GM18498 (cell line): ENCODE measurements at regions not wholly inside any gene's neighbourhood (a gene's known extent, or its start where the extent isn't known, plus 50 kb on each side); places are given as distances from the start of the nearest gene placed in this dataset.

Experiments used
- ATAC-seq: cut with Tn5 transposase; IDR thresholded peaks from one replicate; pipeline ENCODE4 v1.9.1; 2021; ENCODE audit warnings: mild to moderate bottlenecking, moderate library complexity; ENCODE audit not compliant: unreplicated experiment

DNA sequence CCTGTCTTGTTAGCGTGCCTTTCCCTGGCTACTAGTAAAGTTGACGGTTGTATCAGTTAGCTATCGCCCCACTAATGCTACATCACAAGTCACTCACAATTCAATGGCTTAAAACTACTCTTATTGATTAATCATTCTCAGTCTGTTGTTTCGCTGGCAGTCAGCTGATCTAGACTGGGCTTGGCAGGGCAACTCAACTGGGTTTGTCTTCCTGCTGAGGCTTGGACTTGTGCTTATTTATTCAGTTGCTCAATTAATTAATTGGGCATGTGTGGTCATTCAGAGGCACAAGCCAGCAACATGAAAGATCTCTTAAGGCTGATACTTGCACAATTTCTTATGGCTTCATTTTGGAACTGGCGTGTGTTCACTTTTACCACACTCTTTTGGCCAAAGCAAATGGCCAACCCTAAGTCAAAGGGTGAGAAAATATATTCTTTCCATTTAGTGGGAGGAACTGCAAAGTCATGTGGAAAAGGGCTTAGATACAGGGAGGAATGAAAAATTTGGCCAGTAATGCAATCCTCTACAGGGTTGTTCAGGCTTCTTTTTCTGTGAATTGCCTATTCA lies 333.5 kb downstream of the GPR37 start:
- no peak for ATAC-seq

- ATAC-seq: no peak
Observed at GRCh38 chr7:124429923-124430322, 335.7 kb downstream of the GPR37 start.

GRCh38 chr7:124428781-124429180 lies 336.8 kb downstream of the GPR37 start:
- ATAC-seq: no peak

DNA sequence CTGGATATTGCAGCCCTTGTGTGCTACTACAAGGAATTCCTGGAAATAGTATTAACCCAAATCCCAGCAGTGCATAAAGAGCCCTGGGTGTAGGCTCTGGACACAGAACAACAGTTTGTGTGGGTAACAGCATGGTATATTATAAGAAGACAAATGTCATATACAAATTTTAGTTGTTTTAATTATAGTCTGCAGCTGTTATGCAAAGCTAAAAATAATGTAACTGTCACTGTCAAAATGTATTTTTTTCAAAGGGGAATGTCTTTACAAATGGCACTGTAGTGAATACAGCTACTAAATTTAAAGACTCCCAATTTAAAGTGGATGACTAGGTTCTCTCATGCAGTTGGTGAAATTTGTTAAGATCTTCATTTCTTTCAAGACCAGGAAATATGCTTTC lies 339.0 kb downstream of the GPR37 start:
- no peak for ATAC-seq

GRCh38 chr7:124423863-124424262 lies 341.7 kb downstream of the GPR37 start:
- ATAC-seq: no peak

DNA sequence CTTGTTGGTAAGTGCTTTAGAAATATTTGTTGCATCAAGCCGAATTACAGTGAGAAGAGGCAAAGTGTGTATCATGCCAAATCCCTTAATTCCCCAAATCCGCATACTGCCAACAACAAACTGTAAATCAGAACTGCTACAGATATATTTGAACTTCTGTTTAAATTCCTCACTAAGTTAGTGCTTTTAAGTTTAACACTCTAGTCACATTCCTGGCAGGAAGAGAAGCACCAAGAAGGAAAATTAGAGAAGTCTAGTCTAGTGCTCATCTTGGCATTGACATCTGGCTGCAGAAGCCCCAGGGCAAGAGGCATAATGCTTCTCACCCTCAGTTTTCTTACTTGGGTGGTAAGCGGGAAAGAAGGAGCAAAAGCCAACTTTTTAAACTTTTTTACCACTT lies 343.5 kb downstream of the GPR37 start:
- ATAC-seq: no peak

GRCh38 chr7:124420367-124420766 lies 345.2 kb downstream of the GPR37 start:
- ATAC-seq: no peak

DNA sequence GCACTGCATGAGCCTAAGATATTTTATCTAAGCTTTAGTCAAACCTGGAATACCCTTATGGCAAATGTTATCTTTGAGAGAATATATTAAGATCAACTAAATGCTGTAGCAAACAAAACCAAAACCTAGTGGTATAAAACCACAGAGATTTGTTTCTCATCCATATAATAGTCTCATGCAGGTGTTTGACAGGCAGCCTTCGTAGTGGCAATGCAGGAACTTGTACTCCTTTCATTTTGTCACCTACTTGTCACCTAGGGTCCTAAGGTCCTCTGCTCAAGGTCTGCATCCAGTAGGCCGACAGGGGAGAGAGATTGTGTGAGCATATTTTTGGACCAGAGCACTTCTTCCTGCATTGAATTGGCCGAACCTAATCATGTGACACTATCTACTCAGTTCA lies 352.6 kb downstream of the GPR37 start:
- no peak for ATAC-seq

DNA sequence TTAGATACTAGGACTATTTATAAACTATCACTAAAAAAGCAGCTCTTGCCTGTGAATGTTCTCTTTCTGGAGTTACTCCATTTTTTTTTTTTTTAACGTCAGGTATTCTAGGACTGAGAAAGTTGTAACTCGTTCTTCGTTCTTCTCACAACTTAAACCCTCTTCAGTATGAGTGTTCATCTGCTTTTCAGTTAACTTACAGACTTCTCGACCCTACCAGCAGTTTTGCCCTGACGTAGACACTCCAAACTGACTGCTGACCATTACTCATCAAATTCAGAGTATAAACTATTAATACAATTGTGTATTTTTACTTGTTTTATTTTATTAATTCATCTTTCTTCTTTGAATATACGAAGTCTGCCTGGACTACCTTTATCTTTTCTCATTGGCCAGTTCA lies 353.1 kb downstream of the GPR37 start:
- no peak for ATAC-seq

DNA sequence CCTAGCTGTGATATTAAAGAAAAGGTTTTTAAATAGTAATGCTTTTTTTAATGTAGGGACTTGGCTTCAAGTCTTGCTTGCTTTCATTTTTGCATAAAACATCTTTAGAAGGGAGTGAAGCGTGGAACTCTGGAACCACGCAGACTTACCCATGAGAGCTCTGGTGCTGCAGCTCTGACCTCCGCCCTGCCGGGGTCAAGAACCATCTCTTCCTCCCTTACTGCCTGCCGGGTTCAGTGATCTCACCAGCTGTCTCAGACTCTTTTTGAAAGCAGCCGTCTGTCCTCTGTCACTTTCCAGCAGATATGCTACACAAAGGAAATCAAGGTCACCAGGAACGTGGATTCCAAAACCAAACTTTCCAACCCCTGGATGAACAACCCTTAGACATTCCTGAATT lies 353.8 kb downstream of the GPR37 start:
- no peak for ATAC-seq

DNA sequence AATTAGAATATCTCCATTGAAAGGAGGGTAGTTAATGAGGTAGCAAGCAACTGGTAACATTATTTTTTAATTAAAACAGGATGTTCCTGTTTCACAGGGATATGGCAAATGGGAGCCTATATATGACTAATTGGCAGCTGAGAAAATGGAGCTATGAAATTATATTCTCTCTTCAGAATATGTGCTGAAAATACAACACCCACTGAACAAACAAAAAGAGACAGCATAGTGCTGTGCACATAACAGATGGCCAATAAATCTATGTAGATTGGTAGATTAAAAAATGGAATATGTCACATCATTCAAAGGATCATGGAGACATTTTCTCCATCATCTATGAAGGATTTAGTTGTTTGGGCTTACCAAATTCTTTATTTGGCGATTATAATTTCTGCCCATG lies 362.0 kb downstream of the GPR37 start:
- no peak for ATAC-seq

- ATAC-seq: no peak
Observed at GRCh38 chr7:124403112-124403511, 362.5 kb downstream of the GPR37 start.

DNA sequence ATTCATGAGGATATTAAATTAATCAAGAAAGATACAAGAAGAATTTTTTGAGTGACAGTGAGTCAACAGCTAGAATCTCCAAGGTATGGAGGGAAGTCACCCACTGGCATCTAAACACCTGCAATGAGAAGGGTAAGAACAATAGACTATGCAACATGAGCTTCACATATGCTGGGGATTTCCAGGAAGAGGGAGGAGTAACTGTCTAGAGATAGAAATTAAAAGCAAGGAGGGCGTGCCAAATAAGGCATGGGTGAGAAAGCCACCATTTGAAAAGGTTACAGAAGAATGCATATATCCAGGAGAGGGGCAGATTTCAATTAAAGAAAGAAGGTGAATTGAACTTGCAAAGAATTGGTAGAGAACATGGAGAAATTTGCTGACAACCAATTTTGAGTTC lies 365.7 kb downstream of the GPR37 start:
- no peak for ATAC-seq

DNA sequence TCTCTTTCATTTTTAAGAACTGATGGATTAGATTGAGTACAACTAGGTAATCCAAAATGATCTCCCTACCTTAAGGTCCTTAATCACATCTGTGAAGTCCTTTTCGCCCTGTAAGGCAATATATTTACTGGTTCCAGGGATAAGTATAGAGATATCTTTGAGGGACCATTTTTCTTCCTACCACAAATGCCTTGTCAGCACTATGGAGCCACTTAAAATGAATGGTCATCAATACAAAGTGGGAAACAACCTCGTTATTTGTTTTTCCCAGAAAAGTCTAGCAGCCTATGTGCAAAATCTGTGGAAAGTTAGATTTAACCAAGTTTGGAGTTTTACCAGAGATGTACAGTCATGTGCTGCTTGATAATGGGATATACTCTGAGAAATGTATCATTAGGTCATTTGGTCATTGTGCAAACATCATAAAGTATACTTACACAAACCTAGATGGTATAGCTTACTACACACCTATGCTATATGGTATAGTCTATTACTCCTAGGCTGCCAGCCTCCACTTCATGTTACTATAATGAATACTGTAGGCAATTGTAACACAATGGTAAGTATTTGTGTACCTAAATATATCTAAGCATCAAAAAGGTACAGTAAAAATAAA lies 366.2 kb upstream of the TMEM229A start:
- no peak for ATAC-seq

GRCh38 chr7:124397134-124397533 lies 364.3 kb upstream of the TMEM229A start:
- no peak for ATAC-seq

DNA sequence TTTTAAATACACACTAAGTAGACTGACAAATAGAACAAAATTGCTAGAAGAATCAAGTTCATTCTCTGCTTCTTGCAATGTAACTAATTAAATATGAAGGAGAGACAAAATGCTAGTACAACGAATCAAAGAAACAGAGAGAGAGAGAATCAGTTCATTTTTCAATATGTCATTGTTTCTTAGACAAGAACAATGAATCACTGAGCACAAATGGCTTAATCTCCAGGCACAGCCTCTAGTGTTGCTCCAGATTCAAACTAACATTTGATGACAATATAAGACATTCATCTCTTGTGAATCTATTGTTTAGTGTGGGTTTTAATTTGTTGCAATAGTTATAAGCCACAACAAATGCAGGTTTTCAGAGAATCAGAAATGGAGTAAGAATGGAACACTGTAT lies 357.4 kb upstream of the TMEM229A start:
- no peak for ATAC-seq

- ATAC-seq: no peak
Observed at GRCh38 chr7:124388751-124389150, 355.9 kb upstream of the TMEM229A start.

GRCh38 chr7:124387056-124387455 lies 354.2 kb upstream of the TMEM229A start:
- ATAC-seq: no peak

DNA sequence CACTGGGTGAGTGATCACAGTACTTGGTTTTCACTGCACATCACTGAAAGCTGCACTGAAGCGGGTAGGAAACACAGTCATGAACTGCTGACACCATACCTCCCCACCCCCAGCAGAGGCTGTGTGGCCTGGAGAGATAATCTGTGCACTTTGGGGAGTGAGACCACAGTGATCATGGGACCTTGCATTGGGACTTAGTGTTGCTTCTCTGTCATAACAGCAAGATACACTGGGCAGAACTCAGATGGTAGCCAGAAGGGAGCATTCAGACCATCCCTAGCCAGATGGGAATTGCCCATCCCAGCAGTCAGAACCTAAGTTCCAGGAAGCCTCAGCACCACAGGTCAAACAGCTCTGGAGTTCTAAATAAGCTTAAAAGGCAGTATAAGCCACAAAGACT lies 346.4 kb upstream of the TMEM229A start:
- no peak for ATAC-seq

DNA sequence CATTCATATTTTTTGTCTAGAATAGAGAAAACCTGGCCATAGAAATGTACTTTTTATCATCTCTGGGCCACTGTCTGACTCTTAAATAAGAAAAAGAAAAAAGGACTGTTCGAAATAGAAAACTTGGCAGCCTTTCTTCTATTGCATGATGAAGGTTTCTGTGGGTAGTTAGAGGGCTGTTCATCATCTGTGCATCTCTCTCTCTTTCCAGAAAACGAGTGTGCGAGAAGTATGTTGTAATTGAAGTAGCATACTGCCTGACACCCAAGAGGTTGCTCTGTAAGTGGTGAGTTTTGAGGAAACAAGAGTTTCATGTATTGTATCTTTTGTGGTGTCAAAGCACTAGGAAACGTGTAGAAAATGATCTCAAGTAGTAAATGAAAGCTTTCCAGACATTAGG lies 343.2 kb upstream of the TMEM229A start:
- ATAC-seq: no peak

GRCh38 chr7:124375391-124375790 lies 342.5 kb upstream of the TMEM229A start:
- ATAC-seq: no peak

- no peak for ATAC-seq
Observed at GRCh38 chr7:124369310-124369709, 336.4 kb upstream of the TMEM229A start.

DNA sequence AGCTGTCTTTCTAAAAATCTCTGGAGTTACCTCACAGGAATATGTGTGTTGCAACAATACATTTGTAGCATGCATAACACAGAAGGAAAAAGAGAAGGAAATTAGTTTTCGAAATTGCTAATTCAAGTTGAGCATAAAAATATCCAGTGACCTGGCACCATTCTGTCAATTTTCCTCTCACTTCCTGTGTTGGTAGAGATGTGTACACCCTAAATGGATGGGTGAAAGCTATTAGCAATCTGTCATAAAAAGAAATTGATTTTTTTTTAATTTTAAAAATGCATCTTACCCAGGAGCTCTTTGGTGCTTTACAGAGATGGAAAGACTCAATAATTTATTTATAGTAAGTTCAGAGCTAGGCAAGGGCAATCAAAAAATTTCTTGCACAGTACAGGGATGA lies 333.3 kb upstream of the TMEM229A start:
- ATAC-seq: no peak
